H1 (cell line): ENCODE measurements at regions not wholly inside any gene's neighbourhood (a gene's known extent, or its start where the extent isn't known, plus 50 kb on each side); places are given as distances from the start of the nearest gene placed in this dataset.

Source experiments
- CTCF ChIA-PET: fragments of 300-600 bp; sonication (Branson Sonifier 250); formaldehyde crosslinking; loops from one replicate; lab custom pipeline; 2021; ENCODE audit not compliant: partially characterized antibody; lab: Charles Lee
- POLR2A ChIA-PET: fragments of 300-600 bp; sonication (Branson Sonifier 250); formaldehyde crosslinking; loops from one replicate; lab custom pipeline; 2021; ENCODE audit warnings: inconsistent platforms; ENCODE audit not compliant: partially characterized antibody; lab: Charles Lee
- DNase-seq, 2 experiments: peaks; one replicate each; pipeline versions ENCODE4 v3.0.0 to v3.0.0-alpha.2; 2010 to 2022; ENCODE audit warnings: low spot score in 2 of 2, low read depth in 1 of 2, mixed read lengths in 1 of 2
- FAIRE-seq: peaks from 2 replicates; lab custom pipeline; 2011; peaks lifted over from hg19 to GRCh38; lab: Jason Lieb, UNC
- H2AFZ ChIP-seq: 2 replicates; pipeline ENCODE4 v1.8.1; 2012; ENCODE audit warnings: low read length, inconsistent platforms
- H2AK5ac ChIP-seq: 2 replicates; pipeline ENCODE4 v1.6.1; 2013; ENCODE audit warnings: low read depth, low read length
- H2BK120ac ChIP-seq: replicated peaks from 2 replicates; pipeline ENCODE3; 2013; ENCODE audit warnings: low read depth, low read length, inconsistent platforms
- H2BK12ac ChIP-seq: 2 replicates; pipeline ENCODE4 v1.6.1; 2013; ENCODE audit warnings: low read depth, low read length
- H2BK15ac ChIP-seq: 2 replicates; pipeline ENCODE4 v1.6.1; 2013; ENCODE audit warnings: low read length
- H2BK20ac ChIP-seq: 2 replicates; pipeline ENCODE4 v1.6.1; 2013; ENCODE audit warnings: low read length
- H2BK5ac ChIP-seq: 2 replicates; pipeline ENCODE4 v1.6.1; 2013; ENCODE audit warnings: low read depth, low read length
- H3K14ac ChIP-seq: 2 replicates; pipeline ENCODE4 v1.6.1; 2013; ENCODE audit warnings: inconsistent platforms; ENCODE audit not compliant: insufficient read length
- H3K18ac ChIP-seq: 2 replicates; pipeline ENCODE4 v1.6.1; 2013; ENCODE audit warnings: low read length; ENCODE audit errors: extremely low read depth
- H3K23ac ChIP-seq: 2 replicates; pipeline ENCODE4 v1.6.1; 2013; ENCODE audit warnings: inconsistent platforms; ENCODE audit not compliant: insufficient read length
- H3K23me2 ChIP-seq: 2 replicates; pipeline ENCODE4 v1.6.1; 2013; ENCODE audit warnings: low read depth, low read length
- H3K27ac ChIP-seq: 2 replicates; pipeline ENCODE4 v1.6.1; 2011; ENCODE audit warnings: low read depth, low read length, inconsistent platforms
- H3K27me3 ChIP-seq, 4 experiments: replicated peaks in 1 of 4; 1 replicate in 1 of 4; 2 replicates in 3 of 4; pipeline versions ENCODE4 v1.6.1 to v1.8.1; 2011 to 2013; ENCODE audit warnings: low read length in 3 of 4, mild to moderate bottlenecking in 3 of 4, inconsistent platforms in 2 of 4, mixed read lengths in 2 of 4, moderate library complexity in 1 of 4; ENCODE audit not compliant: control insufficient read depth in 3 of 4, insufficient read depth in 3 of 4; ENCODE audit errors: extremely low read depth in 1 of 4
- H3K36me3 ChIP-seq, 4 experiments: 2 replicates each; pipeline versions ENCODE4 v1.6.1 to v1.8.1; 2011 to 2013; ENCODE audit warnings: mild to moderate bottlenecking in 4 of 4, low read length in 3 of 4, moderate library complexity in 2 of 4, control low read depth in 1 of 4, inconsistent platforms in 1 of 4; ENCODE audit not compliant: insufficient read depth in 4 of 4, control insufficient read depth in 2 of 4
- H3K4ac ChIP-seq: replicated peaks from 2 replicates; pipeline ENCODE3; 2013; ENCODE audit warnings: low read length, low read depth, mixed read lengths, inconsistent platforms; ENCODE audit not compliant: insufficient read length
- H3K4me1 ChIP-seq, 4 experiments: replicated peaks in 1 of 4; 1 replicate in 1 of 4; 2 replicates in 3 of 4; pipeline versions ENCODE4 v1.6.1 to v1.8.1; 2011 to 2013; ENCODE audit warnings: low read length in 3 of 4, inconsistent platforms in 2 of 4, mixed read lengths in 1 of 4; ENCODE audit not compliant: insufficient read depth in 4 of 4, control insufficient read depth in 3 of 4
- H3K4me2 ChIP-seq, 2 experiments: 2 replicates each; pipeline versions ENCODE4 v1.6.1 to v1.8.1; 2011 to 2013; ENCODE audit warnings: low read depth in 2 of 2, low read length in 2 of 2, control low read depth in 1 of 2, inconsistent platforms in 1 of 2, mild to moderate bottlenecking in 1 of 2; ENCODE audit not compliant: insufficient read depth in 1 of 2
- H3K4me3 ChIP-seq, 4 experiments: fragments of 200-600, 300-600 bp in 1 of 4; sonication (generic), shearing (Covaris generic), sonication (Bioruptor Twin) in 1 of 4; 2 replicates each; pipeline versions ENCODE4 v1.5.1 to v1.8.1; 2011 to 2016; ENCODE audit warnings: low read length in 4 of 4, low read depth in 3 of 4, control low read depth in 2 of 4, inconsistent platforms in 2 of 4, mild to moderate bottlenecking in 2 of 4, mixed read lengths in 1 of 4, moderate library complexity in 1 of 4; ENCODE audit not compliant: insufficient read depth in 2 of 4; ENCODE audit errors: extremely low read depth in 1 of 4
- H3K56ac ChIP-seq: replicated peaks from 2 replicates; pipeline ENCODE3; 2013; ENCODE audit warnings: low read depth, mild to moderate bottlenecking, mixed read lengths, low read length, inconsistent platforms; ENCODE audit not compliant: insufficient read length
- H3K79me1 ChIP-seq: 2 replicates; pipeline ENCODE4 v1.6.1; 2013; ENCODE audit warnings: low read depth, low read length, control low read depth
- H3K79me2 ChIP-seq, 2 experiments: 2 replicates each; pipeline versions ENCODE4 v1.6.1 to v1.8.1; 2012 to 2013; ENCODE audit warnings: low read length in 2 of 2, mild to moderate bottlenecking in 2 of 2, inconsistent platforms in 1 of 2; ENCODE audit not compliant: insufficient read depth in 2 of 2, control insufficient read depth in 1 of 2
- H3K9ac ChIP-seq, 4 experiments: replicated peaks in 1 of 4; 1 replicate in 1 of 4; 2 replicates in 3 of 4; pipeline versions ENCODE4 v1.6.1 to v1.8.1; 2011 to 2013; ENCODE audit warnings: low read depth in 3 of 4, low read length in 3 of 4, control low read depth in 2 of 4, mild to moderate bottlenecking in 2 of 4, moderate library complexity in 2 of 4, inconsistent platforms in 1 of 4; ENCODE audit errors: extremely low read depth in 1 of 4
- H3K9me3 ChIP-seq, 2 experiments: 2 replicates each; pipeline versions ENCODE4 v1.6.1 to v1.8.1; 2012 to 2013; ENCODE audit warnings: mild to moderate bottlenecking in 2 of 2, moderate library complexity in 2 of 2, control low read depth in 1 of 2, inconsistent platforms in 1 of 2, low read depth in 1 of 2, low read length in 1 of 2, mixed read lengths in 1 of 2; ENCODE audit not compliant: insufficient read depth in 2 of 2
- H4K20me1 ChIP-seq, 2 experiments: replicated peaks in 1 of 2; 2 replicates each; pipeline versions ENCODE3 to v1.8.1; 2011 to 2013; ENCODE audit warnings: inconsistent platforms in 2 of 2, low read length in 2 of 2, mild to moderate bottlenecking in 1 of 2; ENCODE audit not compliant: insufficient read depth in 2 of 2, control insufficient read depth in 1 of 2
- H4K5ac ChIP-seq: 2 replicates; pipeline ENCODE4 v1.6.1; 2013; ENCODE audit warnings: low read length, low read depth, mixed read lengths, inconsistent platforms; ENCODE audit not compliant: insufficient read length
- H4K8ac ChIP-seq: 2 replicates; pipeline ENCODE4 v1.8.0; 2013; ENCODE audit warnings: mild to moderate bottlenecking, moderate library complexity, low read length, inconsistent platforms; ENCODE audit not compliant: insufficient read depth; ENCODE audit errors: extremely low read depth
- H4K91ac ChIP-seq: replicated peaks from 2 replicates; pipeline ENCODE3; 2013; ENCODE audit warnings: low read length, mixed read lengths, inconsistent platforms; ENCODE audit not compliant: insufficient read length
- BCL11A ChIP-seq, 2 experiments: IDR thresholded peaks; one replicate each; pipeline ENCODE4 v1.6.1; 2011; ENCODE audit warnings: low read depth in 2 of 2, low read length in 2 of 2, mild to moderate bottlenecking in 2 of 2
- CBX5 ChIP-seq: fragments of 300-800, 300-1000 bp; sonication (generic); IDR thresholded peaks from 2 replicates; pipeline ENCODE4 v1.7.1; 2016; ENCODE audit warnings: antibody characterized with exemption, low read length, low read depth
- CHD1 ChIP-seq: IDR thresholded peaks from 2 replicates; pipeline ENCODE4 v1.6.1; 2012; ENCODE audit warnings: low read depth, low read length, improper control_type of control experiment
- NANOG ChIP-seq: IDR thresholded peaks from 2 replicates; pipeline ENCODE4 v1.6.1; 2011; ENCODE audit warnings: low read length, low read depth, mild to moderate bottlenecking, inconsistent platforms; ENCODE audit not compliant: insufficient read depth, poor library complexity, severe bottlenecking
- POLR2A ChIP-seq, 2 experiments: IDR thresholded peaks; 1 replicate in 1 of 2; 2 replicates in 1 of 2; pipeline ENCODE4 v1.6.1; 2011; ENCODE audit warnings: low read depth in 2 of 2, low read length in 2 of 2, mild to moderate bottlenecking in 2 of 2; ENCODE audit errors: control extremely low read depth in 1 of 2
- SAP30 ChIP-seq: fragments of 300-600 bp; sonication (generic); IDR thresholded peaks from 2 replicates; pipeline ENCODE4 v1.7.1; 2012; ENCODE audit warnings: low read length, moderate library complexity, mild to moderate bottlenecking, inconsistent platforms; ENCODE audit not compliant: insufficient read depth, insufficient replicate concordance
- TAF1 ChIP-seq: IDR thresholded peaks from 2 replicates; pipeline ENCODE4 v1.6.1; 2011; ENCODE audit warnings: mild to moderate bottlenecking, low read depth, low read length
- YY1 ChIP-seq: IDR thresholded peaks from 2 replicates; pipeline ENCODE4 v1.6.1; 2011; ENCODE audit warnings: low read depth, mild to moderate bottlenecking, low read length
- ZNF274 ChIP-seq: IDR thresholded peaks from 2 replicates; pipeline ENCODE4 v1.7.0; 2012; ENCODE audit warnings: low read length, borderline replicate concordance; ENCODE audit errors: extremely low read depth
- WGBS, 2 experiments: shearing (Covaris generic) in 1 of 2; methylation state at CpG; one replicate each; pipeline versions ENCODE4 v1.1.6 to v1.1.7; 2013 to 2015; ENCODE audit warnings: low lambda C conversion rate in 2 of 2, mixed read lengths in 2 of 2, inconsistent platforms in 1 of 2, low coverage in 1 of 2, missing lambda C conversion rate in 1 of 2; ENCODE audit not compliant: insufficient replicate concordance in 2 of 2, insufficient coverage in 1 of 2, insufficient read length in 1 of 2; ENCODE audit errors: extremely low coverage in 1 of 2, missing lambda C conversion rate in 1 of 2; 5-methylcytosine and 5-hydroxymethylcytosine counted together

GRCh38 chr4:142975618-142976017 is 129.5 kb upstream of the INPP4B start:
- H2AK5ac ChIP-seq, result no peak overlapping the region
- no peak overlapping the region for H3K56ac ChIP-seq
- H3K79me1 ChIP-seq, result no peaks in the 10 kb centered on the region
- H2BK20ac ChIP-seq, result no peak overlapping the region
- H3K4me3 ChIP-seq, result no peak overlapping the region
- H3K27ac ChIP-seq, result no peak overlapping the region
- H3K4ac ChIP-seq, result no peak overlapping the region
- H3K4me2 ChIP-seq, result no peak overlapping the region
- no peak overlapping the region for H2BK15ac ChIP-seq
- no peak overlapping the region for H3K23ac ChIP-seq
- no peak overlapping the region for H3K9ac ChIP-seq
- no peak overlapping the region for H2BK120ac ChIP-seq
- H3K79me2 ChIP-seq, result no peaks in the 10 kb centered on the region
- H2AFZ ChIP-seq, result no peak overlapping the region
- no peak overlapping the region for H3K18ac ChIP-seq
- no peaks in the 10 kb centered on the region for H3K9me3 ChIP-seq
- no peak for DNase-seq
- H2BK12ac ChIP-seq, result no peak overlapping the region
- FAIRE-seq, result no peak
- no peak overlapping the region for H4K8ac ChIP-seq
- H3K14ac ChIP-seq, result no peak overlapping the region
- ChIA-PET POLR2A (interaction anchor here (1.1 kb wide), 1 partner anchor 10 kb away, joined by 3 read pairs; no protein-coding TSS in a partner anchor), CTCF (interaction anchor here (1.0 to 1.6 kb wide), 3 partner anchors 10 to 49 kb away, joined by 3 to 6 read pairs (median 3); no protein-coding TSS in a partner anchor)
- H4K91ac ChIP-seq, result no peak overlapping the region
- WGBS, 2 experiments, result 100% methylated on average over 1 of the region's 1 CpG; no CpG with 5 or more reads in 1 of the 2 experiments
- no peaks in the 10 kb centered on the region for H3K23me2 ChIP-seq
- H4K20me1 ChIP-seq, result no peaks in the 10 kb centered on the region
- no peak for TF ChIP-seq TAF1
- TF ChIP-seq YY1, result no peak
- TF ChIP-seq CBX5, result no peak
- no peak for TF ChIP-seq BCL11A (IDR thresholded peaks at IDR 0.05; ENCODE audit: low read depth in 2 of 2, low read length in 2 of 2)
- TF ChIP-seq SAP30, result no peak
- no peak for TF ChIP-seq ZNF274
- no peak for TF ChIP-seq NANOG
- no peak for TF ChIP-seq POLR2A (IDR thresholded peaks at IDR 0.05; ENCODE audit: control extremely low read depth in 1 of 2, low read depth in 2 of 2, low read length in 2 of 2)
- no peak for TF ChIP-seq CHD1
- no peaks in the 10 kb centered on the region for H3K27me3 ChIP-seq
- H2BK5ac ChIP-seq, result no peak overlapping the region
- H3K36me3 ChIP-seq, result no peaks in the 10 kb centered on the region
- no peaks in the 10 kb centered on the region for H3K4me1 ChIP-seq
- H4K5ac ChIP-seq, result no peak overlapping the region
